Neural crest cell (in vitro differentiated cells): ENCODE measurements at regions not wholly inside any gene's neighbourhood (a gene's known extent, or its start where the extent isn't known, plus 50 kb on each side); places are given as distances from the start of the nearest gene placed in this dataset.

Experiments
- DNase-seq: peaks from one replicate; pipeline ENCODE4 v3.0.0; 2021; ENCODE audit warnings: low read depth, mixed read lengths, low spot score
- H3K27ac Mint-ChIP-seq: one replicate; pipeline ENCODE4 v1.8.0; 2021; ENCODE audit warnings: mild to moderate bottlenecking, mixed read lengths; ENCODE audit not compliant: unreplicated experiment
- H3K27me3 Mint-ChIP-seq: 2 replicates; pipeline ENCODE4 v1.8.0; 2021; ENCODE audit warnings: low read depth, mild to moderate bottlenecking, mixed read lengths
- H3K36me3 Mint-ChIP-seq: 2 replicates; pipeline ENCODE4 v1.8.0; 2021; ENCODE audit warnings: low read depth, mild to moderate bottlenecking, mixed read lengths
- H3K4me1 Mint-ChIP-seq: 2 replicates; pipeline ENCODE4 v1.8.0; 2021; ENCODE audit warnings: mixed read lengths
- H3K4me3 Mint-ChIP-seq: one replicate; pipeline ENCODE4 v1.8.0; 2021; ENCODE audit warnings: mild to moderate bottlenecking, mixed read lengths
- H3K9me3 Mint-ChIP-seq: 2 replicates; pipeline ENCODE4 v1.8.0; 2021; ENCODE audit warnings: mixed read lengths
- TF ChIP-seq, protein P1 (sequence below): fragments of 200-600 bp; sonication (generic); conservative IDR thresholded peaks from 2 replicates; pipeline ENCODE4 v1.5.0; 2021; ENCODE audit warnings: antibody characterized with exemption, mild to moderate bottlenecking

DNA sequence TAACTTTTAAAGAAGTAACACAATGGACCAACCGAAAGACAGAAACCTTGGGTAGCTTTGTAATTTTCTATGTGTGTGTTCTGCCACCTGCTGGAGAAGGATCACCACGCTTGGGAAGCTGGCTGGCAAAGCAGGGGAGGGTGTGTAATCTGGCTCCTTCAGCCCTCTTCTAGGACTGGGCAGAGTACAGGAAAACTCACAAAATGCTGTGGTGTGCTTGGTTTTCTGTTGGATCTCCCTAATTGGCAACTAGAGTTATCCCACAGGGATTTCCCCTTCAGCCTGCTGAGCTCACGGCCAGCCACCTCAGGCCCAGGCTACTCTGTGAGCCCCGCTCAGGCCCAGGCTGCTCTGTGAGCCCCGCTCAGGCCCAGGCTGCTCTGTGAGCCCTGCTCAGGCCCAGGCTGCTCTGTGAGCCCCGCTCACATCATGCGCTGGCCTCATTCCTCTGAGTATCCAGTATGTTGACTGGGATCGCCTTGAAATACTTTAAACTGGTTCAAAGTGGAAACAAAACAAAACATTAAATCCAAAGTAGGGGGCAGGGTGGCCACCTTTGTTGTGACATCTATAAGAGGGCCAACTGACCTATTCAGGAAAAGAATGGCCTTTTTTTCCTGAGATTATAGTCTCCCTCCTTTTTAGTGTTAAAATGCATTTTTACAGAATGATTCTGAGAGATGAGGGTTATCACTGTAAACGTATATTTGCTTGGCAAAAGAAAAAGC is 52.0 kb upstream of the RNU6-8 start:
- H3K4me1 Mint-ChIP-seq, result peaks cover 22% of the 10 kb centered on the region
- H3K27me3 Mint-ChIP-seq, result no peaks in the 10 kb centered on the region
- DNase-seq, result peak; percentile 66
- no peaks in the 10 kb centered on the region for H3K9me3 Mint-ChIP-seq
- no peak overlapping the region for H3K27ac Mint-ChIP-seq
- no peaks in the 10 kb centered on the region for H3K36me3 Mint-ChIP-seq
- no peak overlapping the region for H3K4me3 Mint-ChIP-seq
- TF ChIP-seq, protein P1, sequence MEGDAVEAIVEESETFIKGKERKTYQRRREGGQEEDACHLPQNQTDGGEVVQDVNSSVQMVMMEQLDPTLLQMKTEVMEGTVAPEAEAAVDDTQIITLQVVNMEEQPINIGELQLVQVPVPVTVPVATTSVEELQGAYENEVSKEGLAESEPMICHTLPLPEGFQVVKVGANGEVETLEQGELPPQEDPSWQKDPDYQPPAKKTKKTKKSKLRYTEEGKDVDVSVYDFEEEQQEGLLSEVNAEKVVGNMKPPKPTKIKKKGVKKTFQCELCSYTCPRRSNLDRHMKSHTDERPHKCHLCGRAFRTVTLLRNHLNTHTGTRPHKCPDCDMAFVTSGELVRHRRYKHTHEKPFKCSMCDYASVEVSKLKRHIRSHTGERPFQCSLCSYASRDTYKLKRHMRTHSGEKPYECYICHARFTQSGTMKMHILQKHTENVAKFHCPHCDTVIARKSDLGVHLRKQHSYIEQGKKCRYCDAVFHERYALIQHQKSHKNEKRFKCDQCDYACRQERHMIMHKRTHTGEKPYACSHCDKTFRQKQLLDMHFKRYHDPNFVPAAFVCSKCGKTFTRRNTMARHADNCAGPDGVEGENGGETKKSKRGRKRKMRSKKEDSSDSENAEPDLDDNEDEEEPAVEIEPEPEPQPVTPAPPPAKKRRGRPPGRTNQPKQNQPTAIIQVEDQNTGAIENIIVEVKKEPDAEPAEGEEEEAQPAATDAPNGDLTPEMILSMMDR, result peak; percentile 88

DNA sequence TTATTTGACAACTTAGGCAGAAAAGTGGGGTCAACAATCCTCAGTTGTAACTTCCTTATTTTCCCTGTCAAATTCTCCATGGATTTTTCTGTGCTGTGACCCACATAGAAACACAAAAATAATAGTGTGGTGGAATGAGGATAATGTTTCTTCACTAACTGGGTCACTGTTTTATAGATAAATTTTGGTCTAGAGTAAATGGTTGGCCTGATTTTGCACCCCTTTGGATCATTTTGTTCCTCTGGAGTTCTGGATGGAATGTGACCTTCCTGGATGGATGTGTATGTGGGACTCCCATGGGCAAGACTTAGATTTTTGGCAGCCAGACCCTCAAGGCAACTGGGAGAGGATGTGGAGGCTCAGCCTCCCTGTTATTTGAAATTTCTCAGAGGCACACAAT is 52.7 kb upstream of the RNU6-8 start:
- H3K9me3 Mint-ChIP-seq, result no peaks in the 10 kb centered on the region
- H3K4me1 Mint-ChIP-seq, result peaks cover 22% of the 10 kb centered on the region
- H3K27ac Mint-ChIP-seq, result peak overlapping the region; percentile 15
- DNase-seq, result no peak
- H3K36me3 Mint-ChIP-seq, result peaks cover 2% of the 10 kb centered on the region
- no peaks in the 10 kb centered on the region for H3K27me3 Mint-ChIP-seq
- TF ChIP-seq, protein P1, result no peak
- no peak overlapping the region for H3K4me3 Mint-ChIP-seq

DNA sequence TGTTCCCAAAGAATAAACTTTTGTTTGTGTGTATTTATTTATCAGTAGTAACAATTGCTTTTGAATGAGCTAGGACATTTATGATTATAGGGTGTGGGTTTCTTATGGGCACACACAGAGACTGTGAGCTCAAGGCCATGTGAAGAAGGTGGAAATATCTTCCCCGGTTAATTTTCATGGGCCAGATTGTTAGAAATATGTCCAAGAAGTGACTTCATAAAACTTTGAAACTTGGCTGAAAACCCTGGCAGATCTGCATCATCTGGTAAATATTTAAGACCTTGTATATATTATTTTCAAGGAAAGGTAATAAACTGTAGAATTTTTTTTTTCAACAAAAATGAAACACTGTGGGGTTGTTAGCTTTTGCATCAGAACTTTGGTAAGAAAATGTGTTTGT is 53.5 kb upstream of the RNU6-8 start:
- no peak overlapping the region for H3K27ac Mint-ChIP-seq
- TF ChIP-seq, protein P1, result no peak
- no peak for DNase-seq
- peaks cover 6% of the 10 kb centered on the region for H3K36me3 Mint-ChIP-seq
- no peaks in the 10 kb centered on the region for H3K9me3 Mint-ChIP-seq
- H3K4me3 Mint-ChIP-seq, result no peak overlapping the region
- H3K27me3 Mint-ChIP-seq, result no peaks in the 10 kb centered on the region
- H3K4me1 Mint-ChIP-seq, result peaks cover 22% of the 10 kb centered on the region

DNA sequence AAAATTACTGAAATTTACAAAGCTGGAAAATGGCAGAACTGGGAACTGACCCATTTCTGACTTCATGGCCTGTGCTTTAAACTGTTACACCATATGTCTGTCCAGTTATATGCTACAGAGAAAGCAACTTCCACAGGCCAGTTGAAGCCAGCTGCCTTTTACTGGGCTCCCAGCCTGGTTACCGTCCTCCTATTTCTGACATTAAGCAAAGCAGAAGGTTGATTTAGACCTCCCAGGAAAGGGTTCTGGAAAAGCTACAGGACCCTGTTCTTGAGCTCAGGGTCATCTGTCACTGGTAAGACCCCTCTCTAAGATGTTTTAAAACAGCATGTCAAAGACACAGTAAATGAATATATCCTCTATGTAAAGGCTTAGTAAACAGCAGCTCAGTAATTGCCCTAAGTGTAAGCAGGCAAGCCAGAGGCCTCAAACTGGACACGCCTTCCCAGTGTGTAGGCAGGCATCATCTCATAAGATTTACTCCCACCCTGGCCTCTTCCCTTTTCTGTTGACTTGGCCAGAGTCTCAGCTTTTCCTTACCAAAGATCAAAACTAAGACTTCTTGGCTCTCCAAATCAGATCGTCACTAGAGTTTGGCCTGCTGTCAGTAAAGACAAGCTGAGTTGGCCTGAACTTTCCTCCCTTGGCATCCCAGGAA is 55.4 kb upstream of the RNU6-8 start:
- DNase-seq, result no peak
- Mint-ChIP-seq H3K27ac (peak overlapping the region; percentile 38), H3K9me3 (no peaks in the 10 kb centered on the region), H3K4me1 (peaks cover 22% of the 10 kb centered on the region), H3K36me3 (peaks cover 6% of the 10 kb centered on the region), H3K4me3 (no peak overlapping the region), H3K27me3 (no peaks in the 10 kb centered on the region)
- TF ChIP-seq, protein P1, result no peak

DNA sequence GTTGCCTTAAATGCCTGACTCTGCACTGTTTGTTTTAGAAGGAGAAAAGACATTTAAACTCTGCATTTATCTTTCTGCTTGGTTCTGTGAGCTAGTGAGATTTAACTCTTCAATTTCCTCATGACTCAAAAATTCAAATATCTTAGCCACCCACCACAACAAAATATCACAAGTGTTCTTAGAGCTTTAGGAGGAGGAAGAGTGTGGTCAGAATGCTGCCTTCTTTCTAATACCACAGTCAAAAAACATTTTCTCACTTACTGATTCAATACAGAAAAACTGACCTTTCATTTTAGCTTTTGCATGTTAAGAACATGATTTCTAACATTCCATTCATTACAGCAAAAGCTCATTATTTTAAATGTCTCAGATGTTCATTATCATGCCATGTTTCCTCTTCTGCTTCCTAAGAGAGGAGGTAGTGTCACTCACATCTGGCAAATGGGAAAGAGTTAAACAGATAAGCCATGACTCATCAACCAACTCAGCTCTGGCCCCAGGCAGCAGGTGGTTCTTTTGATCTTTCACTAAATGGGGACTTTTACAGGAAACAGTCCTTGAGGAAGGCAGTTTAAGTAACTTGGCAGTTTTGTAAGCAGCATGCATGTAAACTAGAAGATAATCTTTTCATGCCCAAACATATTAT is 56.4 kb upstream of the RNU6-8 start:
- TF ChIP-seq, protein P1, result no peak
- Mint-ChIP-seq H3K9me3 (peaks cover 7% of the 10 kb centered on the region), H3K27me3 (no peaks in the 10 kb centered on the region), H3K27ac (no peak overlapping the region), H3K4me1 (peaks cover 22% of the 10 kb centered on the region), H3K36me3 (peaks cover 12% of the 10 kb centered on the region), H3K4me3 (no peak overlapping the region)
- no peak for DNase-seq
